ENCODE measurements at regions not wholly inside any gene's neighbourhood (a gene's known extent, or its start where the extent isn't known, plus 50 kb on each side); places are given as distances from the start of the nearest gene placed in this dataset.

GRCh38 chrX:26511589-26512363, 295.8 kb downstream of the MAGEB5 start:
- TF ChIP-seq POLR2A (IDR thresholded peaks at IDR 0.05): no peak
- no peak for TF ChIP-seq CTCF (IDR thresholded peaks at IDR 0.05)
